ENCODE measurements at regions not wholly inside any gene's neighbourhood (a gene's known extent, or its start where the extent isn't known, plus 50 kb on each side); places are given as distances from the start of the nearest gene placed in this dataset.

- TF ChIP-seq GATA3 (IDR thresholded peaks at IDR 0.05; ENCODE audit: low read depth, low read length) (no peak), GATA2 (IDR thresholded peaks at IDR 0.05; ENCODE audit: low read depth, low read length) (no peak)
Measured at GRCh38 chr2:160582490-160583145, 89.0 kb upstream of the RBMS1 start.
